NCI-H2029 treated with DMSO at 0.1 percent for 48 hours (cell line): ENCODE measurements at regions not wholly inside any gene's neighbourhood (a gene's known extent, or its start where the extent isn't known, plus 50 kb on each side); places are given as distances from the start of the nearest gene placed in this dataset.
A peak's percentile ranks its signal among the peaks of the same experiment; 100 is the strongest.
"Not testable (repeated sequence)": the region's sequence is repeated elsewhere in the genome, so short reads cannot be mapped to it uniquely, and the experiment has no call there.

Experiments
- DNase-seq: peaks from one replicate; lab custom pipeline; 2025; lab: John Stamatoyannopoulos, UW

DNA sequence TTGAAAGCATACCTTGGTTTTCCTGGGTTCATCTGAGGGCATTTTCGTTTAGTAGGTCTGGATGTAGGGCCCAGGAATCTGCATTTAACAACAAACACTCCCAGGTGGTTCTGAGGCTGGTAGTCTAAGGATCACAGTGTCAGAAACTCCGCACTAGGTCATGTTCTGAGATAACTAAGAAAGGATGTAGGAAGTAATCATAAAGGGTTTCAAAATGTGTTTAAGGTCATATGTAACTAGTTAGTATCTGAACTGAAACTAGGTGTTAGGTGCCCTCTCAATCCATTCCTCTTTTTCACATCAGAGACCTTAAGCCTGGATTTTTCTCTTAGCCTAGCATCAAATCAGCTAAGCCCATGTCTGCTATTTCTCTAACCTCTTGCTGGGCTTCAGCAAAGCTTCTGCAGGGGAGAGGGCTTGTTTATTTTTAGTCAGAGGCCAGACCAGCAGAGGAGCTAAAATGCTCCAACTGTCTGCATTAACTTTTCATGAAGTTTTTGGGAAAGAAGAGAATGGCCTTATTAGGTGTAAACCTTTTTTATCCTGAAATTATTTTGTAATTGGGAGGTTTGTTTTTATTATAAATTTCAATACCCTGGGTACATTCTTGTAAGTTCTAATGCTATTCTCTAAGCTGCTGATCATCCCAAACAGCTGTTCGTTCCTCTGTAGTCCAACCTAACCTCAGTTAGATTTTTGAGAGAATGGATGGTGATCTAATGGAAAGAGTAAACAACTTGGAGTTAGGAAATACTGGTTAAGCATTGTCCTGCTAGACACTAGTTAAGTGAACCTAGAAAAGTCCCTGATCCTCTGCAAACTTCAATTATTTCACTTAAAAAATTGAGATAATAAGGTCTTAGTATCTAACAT is 262.8 kb upstream of the RFC3 start:
- no peak for DNase-seq

- no peak for DNase-seq
Observed at GRCh38 chr13:33556828-33557227, 261.1 kb upstream of the RFC3 start.

- DNase-seq: no peak
Observed at GRCh38 chr13:33560726-33561125, 257.2 kb upstream of the RFC3 start.

DNA sequence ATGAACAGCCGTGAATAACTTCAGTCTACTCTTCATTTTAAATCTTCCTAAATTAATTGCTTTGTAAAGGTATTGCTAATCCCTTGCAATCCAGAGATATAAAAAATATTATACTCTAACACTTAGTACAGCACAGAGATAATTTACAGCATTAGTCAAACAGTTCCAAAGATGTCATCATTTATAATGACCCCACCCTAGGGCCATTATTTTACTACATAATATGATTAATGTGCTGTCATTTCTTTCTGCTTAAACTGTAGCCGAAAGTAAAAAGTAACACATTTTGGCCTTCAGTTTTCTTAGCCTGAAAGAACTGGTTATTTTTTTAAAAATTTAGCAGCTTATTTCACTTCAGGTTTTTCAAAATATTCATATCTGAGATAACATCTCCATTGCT is 256.3 kb upstream of the RFC3 start:
- DNase-seq: no peak

GRCh38 chr13:33571618-33572017 is 246.3 kb upstream of the RFC3 start:
- DNase-seq: no peak

DNA sequence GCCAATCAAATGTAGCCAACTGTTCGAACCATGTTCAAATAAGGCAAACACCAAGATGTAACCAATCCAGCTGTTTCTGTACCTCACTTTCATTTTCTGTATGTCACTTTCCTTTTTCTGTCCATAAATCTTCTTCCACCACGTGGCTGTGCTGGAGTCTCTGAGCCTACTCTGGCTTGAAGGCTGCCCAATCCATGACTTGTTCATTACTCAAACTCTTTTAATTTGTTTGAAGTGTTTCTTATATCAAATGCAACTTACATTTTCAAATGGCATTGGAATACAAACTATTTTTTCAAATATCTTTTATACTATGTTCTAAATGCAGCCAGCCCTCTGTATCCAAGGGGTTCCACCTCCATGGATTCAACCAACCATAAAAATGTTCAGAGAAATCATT is 245.6 kb upstream of the RFC3 start:
- DNase-seq: not testable (repeated sequence)

GRCh38 chr13:33575378-33575777 is 242.6 kb upstream of the RFC3 start:
- DNase-seq: no peak

GRCh38 chr13:33577007-33577406 is 240.9 kb upstream of the RFC3 start:
- DNase-seq: no peak

- no peak for DNase-seq
Observed at GRCh38 chr13:33578786-33579185, 239.2 kb upstream of the RFC3 start.

DNA sequence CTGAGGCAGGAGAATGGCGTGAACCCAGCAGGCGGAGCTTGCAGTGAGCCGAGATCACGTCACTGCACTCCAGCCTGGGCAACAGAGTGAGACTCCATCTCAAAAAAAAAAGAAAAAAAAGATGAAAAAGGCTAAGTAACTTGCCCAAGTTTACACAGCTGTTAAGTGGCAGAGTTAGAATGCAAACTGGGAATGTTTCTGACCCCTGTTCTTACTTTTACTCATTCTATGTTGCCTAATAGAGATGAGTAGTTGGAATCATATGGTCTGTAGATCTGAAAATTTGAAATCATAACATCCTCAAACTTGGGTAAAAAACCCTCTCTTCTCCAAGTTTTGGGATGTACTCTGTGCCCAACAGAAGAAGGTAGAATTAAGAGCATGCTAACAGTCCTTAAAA is 235.8 kb upstream of the RFC3 start:
- DNase-seq: no peak

DNA sequence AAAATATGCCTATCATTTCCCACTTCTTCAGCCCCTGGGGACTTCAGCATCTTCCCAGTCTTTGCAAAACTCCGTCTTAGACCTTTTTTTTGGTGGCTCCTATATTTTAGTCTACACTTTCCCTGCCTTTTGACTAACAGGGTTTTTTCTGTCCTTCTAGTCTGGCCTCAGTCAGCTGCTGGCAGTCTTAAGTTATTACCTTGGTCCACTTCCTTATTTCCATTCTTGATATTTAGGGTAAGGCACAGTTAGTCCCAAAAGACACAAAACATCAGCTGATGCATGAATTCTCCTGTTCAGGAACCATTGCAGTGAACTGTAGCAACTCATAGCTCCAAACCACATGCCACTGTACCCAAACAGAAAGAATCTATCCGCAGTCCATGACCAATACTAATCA is 234.6 kb upstream of the RFC3 start:
- no peak for DNase-seq

DNA sequence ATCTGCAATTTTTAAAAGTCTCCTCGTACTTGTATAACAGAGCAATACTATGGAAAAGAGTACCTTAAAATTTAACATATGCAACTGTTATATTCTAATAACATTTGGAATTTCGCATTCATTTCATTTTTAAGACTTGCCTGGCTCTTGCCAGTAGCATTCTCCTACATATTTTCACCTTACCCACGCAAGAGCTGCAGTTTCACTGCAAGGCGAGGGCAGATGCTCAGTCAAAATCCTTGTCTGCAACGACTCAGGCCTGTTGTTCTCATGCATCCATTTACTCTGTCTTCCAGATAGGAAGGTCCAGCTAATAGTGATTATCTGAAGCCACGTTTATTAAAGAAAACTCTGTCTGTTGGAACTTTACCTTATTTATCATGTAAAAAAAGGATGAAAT is 227.0 kb upstream of the RFC3 start:
- DNase-seq: no peak

GRCh38 chr13:33606692-33607091 is 211.3 kb upstream of the RFC3 start:
- DNase-seq: no peak

GRCh38 chr13:33610438-33611120 is 207.4 kb upstream of the RFC3 start:
- peak; percentile 45 for DNase-seq

DNA sequence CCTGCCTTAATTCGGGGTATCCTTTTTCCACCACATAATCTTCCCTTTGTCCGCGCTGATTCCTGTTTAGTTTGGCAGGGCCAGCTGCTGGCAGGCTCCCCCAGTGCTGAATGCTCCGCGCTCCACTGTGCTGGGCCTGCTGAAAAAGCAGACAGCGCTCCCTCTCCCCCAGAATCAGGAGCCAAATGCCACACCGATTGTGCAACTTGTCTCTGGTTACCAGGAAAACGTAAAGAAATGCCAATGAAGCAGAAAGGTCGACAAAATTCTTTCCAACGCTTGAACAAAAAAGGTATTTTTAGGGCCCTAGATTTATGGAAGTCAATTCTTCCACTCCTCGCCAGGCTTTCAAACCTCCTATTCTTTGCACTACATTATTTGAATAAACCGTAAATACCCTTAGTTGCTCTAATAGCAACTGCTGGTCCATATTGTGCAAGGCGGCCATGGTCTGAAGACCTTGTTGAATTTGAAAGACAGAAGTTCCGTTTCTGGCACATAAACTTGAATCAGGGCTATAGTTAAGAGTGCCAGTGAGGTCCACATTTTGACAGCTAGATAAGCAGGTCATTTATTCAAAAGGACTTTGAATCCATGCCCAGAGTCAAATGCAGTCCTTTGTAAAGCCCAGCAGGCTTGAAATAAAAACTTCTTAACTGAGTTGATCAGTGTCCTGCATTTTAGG is 206.7 kb upstream of the RFC3 start:
- DNase-seq: peak; percentile 34

- no peak for DNase-seq
Observed at GRCh38 chr13:33612641-33613638, 205.0 kb upstream of the RFC3 start.

DNA sequence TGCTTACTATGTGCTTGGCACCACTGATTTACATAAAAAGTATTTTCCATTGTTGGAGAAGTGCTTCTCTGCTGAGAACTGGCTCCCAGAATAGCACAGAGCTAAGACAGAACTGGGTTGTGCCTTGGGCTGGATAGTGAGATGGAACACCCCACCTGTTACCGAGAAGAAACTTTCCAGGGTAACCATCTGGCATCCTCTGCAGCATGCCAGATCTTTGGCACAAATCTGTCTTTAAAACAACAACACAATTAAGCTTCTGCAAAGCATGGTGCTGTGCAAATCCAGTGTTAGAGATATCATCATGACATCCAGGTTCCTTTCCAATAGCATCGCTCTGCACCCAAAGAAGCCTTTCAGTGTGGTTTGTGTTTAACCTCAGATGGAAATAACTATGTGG is 202.5 kb upstream of the RFC3 start:
- DNase-seq: no peak

- DNase-seq: no peak
Observed at GRCh38 chr13:33616130-33616529, 201.8 kb upstream of the RFC3 start.

DNA sequence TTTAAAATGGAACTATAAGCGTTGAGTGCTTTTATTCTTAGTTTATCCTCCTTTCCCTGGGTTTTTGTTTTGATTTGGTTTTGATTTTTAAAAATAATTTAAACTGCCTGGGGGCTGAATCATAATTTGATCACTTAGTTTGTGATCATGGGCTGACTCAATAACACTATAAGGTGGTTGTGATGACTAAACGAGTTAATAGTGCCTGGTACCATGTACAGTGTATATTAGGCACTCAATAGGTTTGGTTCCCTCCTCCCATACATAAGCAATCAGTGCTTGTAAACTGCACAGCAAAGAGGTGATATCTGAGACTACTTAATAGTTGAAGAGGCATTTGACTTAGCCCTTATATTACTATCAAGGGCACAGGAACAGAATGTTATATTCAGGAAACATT is 200.9 kb upstream of the RFC3 start:
- no peak for DNase-seq

GRCh38 chr13:33624253-33624652 is 193.7 kb upstream of the RFC3 start:
- DNase-seq: no peak

GRCh38 chr13:33624740-33625139 is 193.2 kb upstream of the RFC3 start:
- DNase-seq: no peak

DNA sequence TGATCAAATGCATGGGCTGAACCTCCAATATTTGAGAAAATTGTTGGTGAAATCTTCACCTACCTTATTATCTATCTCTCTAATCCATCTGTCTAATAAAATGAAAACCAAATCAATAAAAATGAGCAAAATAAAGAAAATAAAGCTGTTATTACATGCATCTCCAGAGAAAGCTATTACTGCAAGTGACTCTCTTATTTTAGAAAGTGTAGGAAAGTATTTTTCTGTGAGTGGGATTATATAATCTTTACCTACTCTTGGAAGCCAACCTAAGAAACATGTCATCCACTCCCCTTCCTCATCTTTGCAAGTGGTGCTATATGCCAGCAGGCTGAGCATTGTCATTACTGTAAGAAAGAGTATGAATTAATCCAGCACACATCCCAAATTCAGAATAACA is 191.5 kb upstream of the RFC3 start:
- DNase-seq: no peak
